SK-N-MC (cell line): ENCODE measurements at regions not wholly inside any gene's neighbourhood (a gene's known extent, or its start where the extent isn't known, plus 50 kb on each side); places are given as distances from the start of the nearest gene placed in this dataset.

ENCODE experiments used
- EZH2 ChIP-seq: fragments of 200-600 bp; sonication (generic); IDR thresholded peaks from one replicate; pipeline ENCODE4 v1.6.1; 2017; ENCODE audit warnings: antibody characterized with exemption
- FOXP2 ChIP-seq: optimal IDR thresholded peaks from 2 replicates; pipeline ENCODE3; 2011; ENCODE audit warnings: mild to moderate bottlenecking, moderate library complexity; ENCODE audit not compliant: insufficient read depth; ENCODE audit errors: extremely low read length, control extremely low read depth
- POLR2AphosphoS5 ChIP-seq: IDR thresholded peaks from 2 replicates; pipeline ENCODE4 v1.6.1; 2012; ENCODE audit warnings: mild to moderate bottlenecking, low read depth, low read length, borderline replicate concordance

GRCh38 chr3:31223278-31223677 is 309.4 kb upstream of the STT3B start:
- no peak for TF ChIP-seq EZH2
- no peak for TF ChIP-seq POLR2AphosphoS5
- no peak for TF ChIP-seq FOXP2
